Adrenal gland (tissue), 5 donors: ENCODE measurements at regions not wholly inside any gene's neighbourhood (a gene's known extent, or its start where the extent isn't known, plus 50 kb on each side); places are given as distances from the start of the nearest gene placed in this dataset.
"Not testable (repeated sequence)": the region's sequence is repeated elsewhere in the genome, so short reads cannot be mapped to it uniquely, and the experiment has no call there.

ENCODE experiments used
- CTCF ChIP-seq, 6 experiments: fragments of 450-650 bp in 4 of 6; fragments of 200-600 bp in 2 of 6; sonication (generic) in 1 of 6; IDR thresholded peaks; 1 replicate in 5 of 6; 2 replicates in 1 of 6; pipeline versions ENCODE4 v1.5.1 to v1.8.0; 2016 to 2021; ENCODE audit warnings: antibody characterized with exemption in 6 of 6, mild to moderate bottlenecking in 2 of 6, moderate library complexity in 1 of 6
- POLR2A ChIP-seq, 2 donors: fragments of 450-650 bp; IDR thresholded peaks; one replicate each; pipeline ENCODE4 v1.6.1; 2017; ENCODE audit warnings: antibody characterized with exemption in 2 of 2, mild to moderate bottlenecking in 2 of 2, moderate library complexity in 1 of 2
- donor health status: DM: no; HTN: no; CAD: no.

GRCh38 chr16:29193634-29194033 lies 208.8 kb downstream of the LAT start:
- TF ChIP-seq POLR2A, CTCF (IDR thresholded peaks at IDR 0.05): not testable (repeated sequence)
